ENCODE measurements at regions not wholly inside any gene's neighbourhood (a gene's known extent, or its start where the extent isn't known, plus 50 kb on each side); places are given as distances from the start of the nearest gene placed in this dataset.

- TF ChIP-seq EZH2phosphoT487 (IDR thresholded peaks at IDR 0.05; ENCODE audit: low read depth, severe bottlenecking, unreplicated experiment): no peak
- no peak for TF ChIP-seq EZH2 (IDR thresholded peaks at IDR 0.05; ENCODE audit: borderline replicate concordance)
- no peak for TF ChIP-seq CTCF (IDR thresholded peaks at IDR 0.05; ENCODE audit: poor library complexity)
- Histone ChIP-seq H2AFZ (no peak overlapping the region), H4K20me1 (ENCODE audit: insufficient read depth, poor library complexity, severe bottlenecking) (no peaks in the 10 kb centered on the region), H3K79me2 (no peaks in the 10 kb centered on the region), H3K9me2 (replicated peaks; ENCODE audit: insufficient read depth) (no peaks in the 10 kb centered on the region), H3K27me3 (no peaks in the 10 kb centered on the region), H3K4me2 (no peak overlapping the region), H3K27ac (no peak overlapping the region), H3K4me1 (ENCODE audit: insufficient read depth) (no peaks in the 10 kb centered on the region), H3K9me3 (ENCODE audit: low read depth) (no peaks in the 10 kb centered on the region), H3K36me3 (replicated peaks; ENCODE audit: insufficient read depth, low read depth) (no peaks in the 10 kb centered on the region), H3K4me3 (no peak overlapping the region)
- WGBS (ENCODE audit: low lambda C conversion rate, missing lambda C conversion rate): 64% methylated on average over 6 of the region's 6 CpGs
- DNase-seq (ENCODE audit: low spot score): no peak
These were observed 65.5 kb upstream of the UBE3A start for GRCh38 chr15:25504307-25504706.

GRCh38 chr15:25501828-25502446 is 63.1 kb upstream of the UBE3A start:
- peak; percentile 61 for DNase-seq (ENCODE audit: low spot score)
- H4K20me1 ChIP-seq (ENCODE audit: insufficient read depth, poor library complexity, severe bottlenecking): no peaks in the 10 kb centered on the region

GRCh38 chr15:25498835-25499234 is 60.0 kb upstream of the UBE3A start:
- no peak overlapping the region for H3K27ac ChIP-seq
- no peaks in the 10 kb centered on the region for H3K9me2 ChIP-seq (replicated peaks; ENCODE audit: insufficient read depth)
- no peaks in the 10 kb centered on the region for H3K36me3 ChIP-seq (replicated peaks; ENCODE audit: insufficient read depth, low read depth)
- H3K9me3 ChIP-seq (ENCODE audit: low read depth): no peaks in the 10 kb centered on the region
- H2AFZ ChIP-seq: no peak overlapping the region
- no peaks in the 10 kb centered on the region for H3K4me1 ChIP-seq (ENCODE audit: insufficient read depth)
- TF ChIP-seq EZH2phosphoT487 (IDR thresholded peaks at IDR 0.05; ENCODE audit: low read depth, severe bottlenecking, unreplicated experiment): no peak
- no peak for TF ChIP-seq CTCF (IDR thresholded peaks at IDR 0.05; ENCODE audit: poor library complexity)
- TF ChIP-seq EZH2 (IDR thresholded peaks at IDR 0.05; ENCODE audit: borderline replicate concordance): no peak
- WGBS (ENCODE audit: low lambda C conversion rate, missing lambda C conversion rate): 95% methylated on average over 5 of the region's 5 CpGs
- no peaks in the 10 kb centered on the region for H4K20me1 ChIP-seq (ENCODE audit: insufficient read depth, poor library complexity, severe bottlenecking)
- DNase-seq (ENCODE audit: low spot score): no peak
- no peaks in the 10 kb centered on the region for H3K79me2 ChIP-seq
- H3K4me2 ChIP-seq: no peak overlapping the region
- no peak overlapping the region for H3K4me3 ChIP-seq
- no peaks in the 10 kb centered on the region for H3K27me3 ChIP-seq

More at GRCh38 chr15:25501828-25502446, 63.1 kb upstream of the UBE3A start:
- Histone ChIP-seq H3K36me3 (replicated peaks; ENCODE audit: insufficient read depth, low read depth) (no peaks in the 10 kb centered on the region), H2AFZ (no peak overlapping the region), H3K9me3 (ENCODE audit: low read depth) (no peaks in the 10 kb centered on the region), H3K4me2 (no peak overlapping the region), H3K9me2 (replicated peaks; ENCODE audit: insufficient read depth) (no peaks in the 10 kb centered on the region), H3K4me3 (no peak overlapping the region), H3K27me3 (no peaks in the 10 kb centered on the region), H3K27ac (no peak overlapping the region), H3K4me1 (ENCODE audit: insufficient read depth) (no peaks in the 10 kb centered on the region), H3K79me2 (no peaks in the 10 kb centered on the region)
- TF ChIP-seq EZH2 (IDR thresholded peaks at IDR 0.05; ENCODE audit: borderline replicate concordance) (no peak), EZH2phosphoT487 (IDR thresholded peaks at IDR 0.05; ENCODE audit: low read depth, severe bottlenecking, unreplicated experiment) (no peak), CTCF (IDR thresholded peaks at IDR 0.05; ENCODE audit: poor library complexity) (peak; percentile 69)
- WGBS (ENCODE audit: low lambda C conversion rate, missing lambda C conversion rate): 34% methylated on average over 5 of the region's 5 CpGs

Measured in hepatocyte (in vitro differentiated cells).